NCI-H345 treated with DMSO at 0.1 percent for 48 hours (cell line): ENCODE measurements at regions not wholly inside any gene's neighbourhood (a gene's known extent, or its start where the extent isn't known, plus 50 kb on each side); places are given as distances from the start of the nearest gene placed in this dataset.

Source experiments
- DNase-seq: peaks from one replicate; lab custom pipeline; 2025; ENCODE audit not compliant: unreplicated experiment; lab: John Stamatoyannopoulos, UW

DNA sequence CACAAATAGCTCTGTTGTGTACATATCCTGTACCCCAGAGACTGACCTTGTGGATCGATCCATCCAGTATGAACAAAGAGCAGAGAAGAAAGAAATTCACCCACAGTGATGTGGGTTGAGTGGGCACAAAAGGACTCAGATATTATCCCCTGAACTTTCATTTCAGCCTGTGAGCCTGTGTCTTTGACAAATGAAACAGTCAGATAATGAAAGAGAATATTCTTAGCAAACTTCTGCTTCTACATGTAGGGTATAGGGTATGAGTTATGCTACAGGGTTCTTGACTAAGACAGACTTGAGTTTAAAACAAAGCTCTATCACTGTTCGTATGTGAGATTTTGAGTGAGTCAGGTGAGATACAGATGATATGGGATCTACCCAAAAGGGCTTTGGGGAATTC is 359.7 kb downstream of the MAFB start:
- DNase-seq, result no peak

DNA sequence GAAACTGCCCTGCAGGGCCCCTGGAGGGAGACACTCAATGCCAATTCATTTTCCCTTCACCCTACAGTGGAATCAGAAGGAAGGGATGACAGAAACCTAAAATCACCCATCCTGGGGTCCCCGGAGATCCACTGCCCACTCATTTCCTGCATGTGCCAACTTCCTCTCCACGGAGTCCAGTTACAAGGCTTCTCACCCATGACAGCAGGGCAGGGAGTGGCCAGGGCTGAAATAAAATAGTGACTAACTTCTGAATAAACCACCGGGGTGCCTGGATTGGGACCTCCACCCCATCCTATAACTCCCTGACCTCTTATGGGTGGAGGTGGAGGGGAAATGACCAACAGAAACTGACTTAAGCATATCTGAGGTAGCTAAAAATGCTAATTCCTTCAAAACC is 362.3 kb downstream of the MAFB start:
- no peak for DNase-seq

DNA sequence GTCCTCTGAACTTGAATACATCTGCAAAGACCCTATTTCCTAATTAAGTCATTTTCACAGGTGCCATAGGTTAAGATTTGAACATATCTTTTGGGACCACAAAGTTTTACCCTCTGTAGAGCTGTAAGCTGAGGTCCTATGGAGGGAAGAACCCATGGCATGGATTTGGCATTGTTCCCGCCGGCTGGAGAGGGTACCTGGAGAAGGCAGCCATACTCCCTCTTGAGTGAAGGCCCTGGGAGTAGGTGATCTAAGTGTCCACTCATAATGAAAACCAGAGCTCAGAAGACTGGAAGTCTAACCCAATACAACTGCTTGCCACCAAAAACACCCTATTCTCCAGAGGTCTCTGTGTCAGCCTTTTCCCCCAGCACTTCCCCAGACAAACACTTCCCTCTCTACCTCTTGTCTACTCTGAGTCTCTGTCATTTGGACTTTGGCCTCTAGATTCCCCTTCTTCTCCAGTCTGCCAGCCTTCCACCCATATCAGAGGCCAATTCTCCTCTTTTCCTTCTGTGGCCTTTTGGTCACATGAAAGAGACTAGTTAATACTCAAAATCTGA is 363.9 kb downstream of the MAFB start:
- DNase-seq, result no peak

DNA sequence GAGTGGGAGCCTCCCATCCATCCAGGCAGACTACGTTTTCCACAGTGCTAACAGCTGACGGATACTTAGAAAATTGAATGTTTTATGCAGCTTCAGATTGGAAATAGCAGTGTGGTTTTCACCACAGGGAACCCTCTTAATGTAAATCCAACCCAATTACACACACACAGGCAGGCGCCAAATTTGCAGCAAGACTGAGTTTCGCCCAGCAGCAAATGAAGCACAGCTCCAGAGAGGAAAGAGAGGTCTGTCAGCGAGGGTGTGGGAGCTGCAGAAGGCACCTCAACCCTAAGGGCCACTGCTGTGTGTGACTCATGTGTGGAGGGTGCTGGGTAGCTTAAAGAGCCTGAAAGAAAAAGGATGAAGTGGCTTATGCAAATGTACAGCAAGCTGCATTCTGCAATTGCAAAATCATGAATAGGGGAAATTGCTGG is 365.7 kb downstream of the MAFB start:
- DNase-seq, result peak; percentile 44

DNA sequence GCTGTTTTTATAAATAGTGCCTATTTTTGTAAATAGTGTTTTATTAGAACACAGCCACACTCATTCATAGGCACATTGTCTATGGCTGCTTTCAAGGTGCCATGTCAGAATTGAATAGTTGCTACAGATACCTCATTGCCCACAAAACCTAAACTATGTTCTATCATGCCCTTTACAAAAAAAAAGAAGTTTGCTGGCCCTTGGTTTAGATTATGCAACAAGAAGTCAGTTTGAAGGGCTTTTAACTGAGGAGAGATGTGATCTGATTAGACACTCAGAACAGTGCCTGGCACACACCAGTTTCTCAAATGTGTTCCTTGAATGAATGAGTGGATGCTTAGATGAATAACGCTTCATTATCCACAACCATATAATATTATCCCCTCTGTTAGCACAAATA is 366.1 kb downstream of the MAFB start:
- no peak for DNase-seq

DNA sequence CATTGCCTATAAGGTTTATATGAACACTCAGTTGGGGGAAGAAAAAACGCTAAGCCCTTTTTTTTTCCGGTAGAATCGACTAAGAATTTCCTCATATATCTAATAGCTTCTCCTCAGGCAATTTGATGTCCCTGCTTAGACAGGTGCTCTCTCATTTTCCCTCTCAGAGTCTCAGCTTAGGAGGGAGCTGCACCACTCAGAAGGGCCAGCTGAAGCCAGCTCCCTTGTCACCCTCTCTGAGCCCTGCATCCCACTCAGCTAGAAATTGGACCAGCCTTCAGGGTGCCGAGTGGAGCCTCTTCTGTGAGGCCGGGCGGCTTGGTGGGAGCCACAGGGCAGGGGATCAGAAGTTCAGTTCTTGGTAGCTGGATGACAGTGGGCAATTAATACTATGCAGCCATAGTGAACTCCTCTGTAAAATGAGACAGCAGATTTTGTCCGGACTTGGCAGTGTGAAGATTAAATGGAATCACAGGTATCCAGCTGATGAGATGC is 368.5 kb downstream of the MAFB start:
- no peak for DNase-seq

DNA sequence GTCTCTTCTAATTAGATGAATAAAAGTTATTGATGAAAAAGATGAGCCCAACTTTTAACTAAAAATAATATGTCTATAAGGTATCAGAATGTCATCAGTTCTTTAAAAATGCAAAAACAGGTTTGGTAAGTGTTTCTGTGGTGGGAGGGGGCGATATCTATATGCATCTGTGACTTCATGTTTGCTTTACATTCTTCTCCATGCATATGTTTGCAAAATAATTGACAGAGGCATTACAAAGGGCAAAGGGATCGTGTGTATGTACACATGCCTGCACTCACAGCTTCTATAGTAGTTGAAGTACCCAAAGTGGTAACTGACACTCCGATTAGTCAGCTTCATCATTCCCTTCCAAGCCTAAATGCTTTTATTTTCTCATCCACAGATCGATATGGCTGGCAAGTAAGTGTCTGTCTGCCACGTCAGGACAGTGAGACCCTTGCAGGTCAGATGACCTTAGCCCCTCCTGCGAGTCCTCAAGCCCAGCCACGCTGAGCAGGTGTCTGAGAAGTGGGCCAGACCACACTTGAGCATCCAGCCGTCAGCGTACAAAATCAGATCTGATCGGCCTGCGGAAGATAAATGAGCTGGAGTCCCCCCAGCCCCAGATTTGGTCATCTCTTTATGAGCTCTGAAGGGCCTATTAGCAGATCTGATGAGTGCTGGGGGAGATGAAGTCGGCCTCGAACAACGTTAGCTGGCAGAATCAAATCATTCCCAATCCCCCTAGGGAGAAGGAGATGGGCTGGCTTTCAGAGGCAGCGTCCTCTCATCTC is 369.1 kb downstream of the MAFB start:
- peak; percentile 75 for DNase-seq

DNA sequence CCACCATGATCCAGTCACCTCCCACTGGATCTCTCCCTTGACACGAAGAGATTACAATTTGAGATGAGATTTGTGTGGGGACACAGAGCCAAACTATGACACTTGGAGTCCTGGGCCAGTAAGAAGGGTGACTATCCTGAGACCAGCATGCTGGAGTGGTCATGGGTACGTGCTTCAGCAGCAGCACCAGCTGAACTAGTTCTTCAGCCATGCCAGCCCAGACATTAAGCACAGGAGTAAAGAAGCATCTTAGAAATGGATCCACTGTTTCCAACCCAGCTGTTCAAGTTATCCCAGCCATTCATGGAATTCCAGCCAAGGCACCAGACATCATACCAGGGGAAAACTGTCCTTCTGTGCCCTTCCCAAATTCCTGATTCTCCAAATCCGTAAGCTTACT is 370.0 kb downstream of the MAFB start:
- DNase-seq, result no peak

DNA sequence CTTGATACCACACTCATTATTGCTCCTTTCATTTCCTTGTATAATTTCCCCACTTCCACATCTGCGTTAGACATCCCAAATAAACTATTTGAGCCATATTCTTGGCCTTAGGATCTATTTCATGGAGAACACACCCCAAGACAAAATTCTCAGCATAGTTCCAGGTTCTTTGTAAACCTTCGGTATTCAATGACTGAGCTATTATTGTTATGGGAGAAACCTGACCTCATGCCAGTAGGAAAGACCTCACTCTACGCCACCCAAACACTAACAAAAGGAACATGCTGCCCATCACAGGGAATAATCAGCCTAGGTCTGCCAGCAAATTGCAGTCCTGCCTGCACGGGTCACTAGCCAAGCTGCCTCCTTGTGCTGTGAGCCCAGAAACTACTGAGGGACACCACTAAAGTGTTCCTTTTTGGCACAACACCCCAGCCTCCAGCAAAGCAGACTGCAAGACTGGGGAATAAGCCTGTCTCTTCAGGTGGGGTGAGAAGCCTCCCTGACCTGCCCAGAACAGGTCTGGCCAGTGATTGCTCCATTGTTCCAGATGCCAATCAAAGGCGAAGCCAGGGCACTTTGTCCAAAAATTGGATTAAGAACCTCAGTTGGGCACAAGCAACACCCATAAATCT is 371.8 kb downstream of the MAFB start:
- no peak for DNase-seq

DNA sequence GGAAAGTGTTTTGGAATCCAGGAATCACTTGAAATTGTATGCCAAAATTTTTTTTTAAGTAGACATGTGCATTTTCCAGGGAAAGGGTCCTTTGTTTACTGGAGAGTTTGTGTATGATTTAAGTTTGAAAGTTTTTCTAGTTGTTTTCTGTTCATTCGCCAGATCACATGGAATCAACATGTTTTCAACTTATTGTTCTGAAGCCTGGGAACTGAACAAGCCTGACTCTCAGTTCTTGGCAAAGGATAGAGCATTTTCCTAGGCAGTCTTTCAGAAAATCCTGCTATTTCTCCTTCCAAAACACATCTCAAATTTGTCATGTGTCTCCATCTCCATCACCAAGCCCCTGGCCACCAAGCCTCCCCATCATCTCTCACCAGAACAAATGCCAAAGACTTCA is 374.8 kb downstream of the MAFB start:
- DNase-seq, result no peak

DNA sequence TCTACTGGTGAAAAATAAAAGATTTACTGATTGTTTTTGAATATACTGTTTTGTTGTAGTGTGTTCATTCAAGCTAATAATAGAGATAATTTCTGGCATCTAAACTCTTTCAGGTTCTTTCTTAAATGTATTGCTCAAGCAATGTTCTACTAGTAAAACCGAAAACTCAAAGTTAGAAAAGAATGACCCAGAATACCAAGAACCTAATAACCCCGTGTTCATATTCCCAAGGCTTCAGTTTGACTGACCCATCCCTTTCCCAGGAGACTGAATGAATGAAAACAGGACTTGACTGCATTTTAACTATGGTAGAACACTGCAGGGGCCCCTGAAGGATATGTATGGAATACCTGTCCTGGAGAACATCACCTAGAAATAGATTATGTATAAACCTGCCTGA is 375.3 kb downstream of the MAFB start:
- DNase-seq, result no peak

DNA sequence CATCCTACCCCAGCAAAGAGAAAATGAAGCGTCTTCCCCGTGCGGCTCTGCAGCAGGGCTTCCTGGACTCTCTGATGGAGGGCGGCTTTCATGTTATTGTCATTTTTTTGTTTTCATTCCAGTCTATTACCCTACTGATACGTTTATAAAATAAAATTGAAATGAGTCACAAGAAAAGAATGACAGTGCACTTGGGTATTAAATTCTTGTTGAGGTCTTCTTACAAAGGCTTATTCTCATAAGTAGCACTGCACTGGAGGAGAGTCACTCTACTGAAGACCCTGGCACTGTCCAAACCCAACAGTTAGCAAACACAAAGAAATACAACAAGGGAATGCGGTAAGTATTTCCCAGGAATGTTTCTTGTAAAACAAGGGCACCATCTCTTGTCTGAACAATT is 379.3 kb downstream of the MAFB start:
- no peak for DNase-seq

DNA sequence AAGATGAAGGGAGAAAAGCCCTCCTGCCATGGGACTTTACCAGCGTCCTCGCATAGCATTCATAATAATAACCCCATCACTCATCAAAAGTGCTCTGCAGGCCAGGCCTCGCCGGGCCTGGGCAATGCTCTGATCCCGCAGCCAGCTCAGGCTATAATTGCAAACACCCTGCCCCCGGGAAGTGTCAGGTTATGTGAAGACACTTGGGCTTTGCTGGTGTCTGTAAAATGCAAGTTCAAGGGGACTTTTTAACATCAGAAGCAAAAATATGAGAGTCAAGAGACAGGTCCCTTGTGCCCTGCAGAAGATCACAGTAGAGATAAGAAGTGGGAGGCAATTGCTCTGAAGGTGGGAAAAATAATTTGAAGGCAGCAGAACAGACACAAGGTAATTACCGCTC is 381.0 kb downstream of the MAFB start:
- DNase-seq, result no peak

DNA sequence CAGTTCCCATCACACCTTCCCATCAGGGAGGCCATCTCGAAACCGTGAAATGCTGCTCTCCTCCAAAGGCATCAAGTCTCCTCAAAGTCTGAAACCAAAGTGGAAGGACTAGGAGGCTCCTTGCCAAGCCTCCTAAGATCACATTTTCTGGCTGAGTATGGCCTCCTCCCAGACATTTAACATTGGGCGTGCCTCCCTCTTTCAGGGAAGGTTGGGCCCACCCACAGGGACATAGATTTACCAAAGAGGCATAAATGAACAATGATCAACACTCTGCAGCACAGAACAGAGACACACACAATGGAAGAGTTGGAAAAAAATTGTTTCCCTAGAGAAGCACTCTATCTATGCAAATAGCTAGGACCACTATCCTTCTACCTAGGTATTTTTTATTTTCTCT is 381.8 kb downstream of the MAFB start:
- DNase-seq, result no peak

DNA sequence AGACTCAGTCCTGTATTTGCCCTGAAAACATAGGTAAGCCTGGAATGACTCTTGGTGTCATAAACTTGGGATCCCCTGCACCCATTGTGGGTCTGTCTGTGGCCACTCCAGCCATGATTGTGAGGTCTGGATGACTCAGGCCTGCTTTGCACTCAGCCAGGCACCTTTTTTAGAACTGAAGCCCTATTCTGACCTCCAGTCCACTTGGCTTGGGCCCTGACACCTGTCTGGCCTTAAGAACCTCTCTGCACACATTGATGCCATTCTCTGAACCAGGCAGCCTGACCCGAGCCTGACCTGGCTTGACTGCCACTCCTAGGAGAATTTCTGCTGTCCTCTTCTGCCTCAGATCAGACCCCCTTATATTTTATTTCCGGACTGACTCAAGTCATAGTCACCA is 383.7 kb downstream of the MAFB start:
- DNase-seq, result no peak

DNA sequence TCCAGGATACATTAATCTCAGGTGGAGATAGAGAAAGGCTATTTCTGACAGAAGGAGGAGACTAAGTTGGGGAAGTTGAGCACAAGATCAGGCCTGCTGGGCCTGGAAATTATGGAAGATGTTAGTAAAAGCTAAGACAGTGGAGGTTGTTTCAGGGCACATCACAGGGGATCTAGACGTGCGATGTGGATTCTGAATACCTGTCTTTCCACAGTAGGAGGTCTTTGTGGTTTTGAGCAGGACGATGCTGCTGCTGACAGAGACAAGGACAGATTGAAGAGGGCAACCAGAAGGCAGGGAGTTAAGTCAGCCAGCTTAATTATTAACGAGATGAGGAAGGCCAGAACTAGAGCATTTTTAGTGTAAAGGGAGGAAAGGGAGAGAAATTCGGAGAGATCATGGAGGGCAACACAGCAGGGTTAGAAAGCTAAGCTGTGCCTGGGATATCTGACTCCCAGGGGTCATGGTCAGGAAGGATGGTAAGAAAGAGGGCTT is 384.9 kb downstream of the MAFB start:
- DNase-seq, result no peak

DNA sequence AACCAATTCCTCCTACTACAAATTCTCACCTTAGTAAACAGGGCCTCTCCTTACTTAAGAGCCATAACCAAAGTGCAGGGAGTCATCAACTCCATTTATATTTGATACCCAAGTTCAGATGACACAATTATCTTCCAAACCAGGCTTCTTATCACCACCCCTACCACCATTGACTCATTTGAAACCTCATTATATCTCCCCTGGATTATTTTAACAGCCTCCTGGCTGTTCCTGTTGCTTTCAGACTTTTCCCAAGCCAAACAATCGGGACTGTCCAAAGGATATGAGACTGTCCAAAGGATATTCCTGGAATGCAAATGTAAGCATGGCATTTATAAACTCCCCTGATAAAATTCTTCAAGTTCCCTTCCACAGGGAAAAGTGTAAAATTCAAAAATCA is 394.3 kb downstream of the MAFB start:
- DNase-seq, result no peak

DNA sequence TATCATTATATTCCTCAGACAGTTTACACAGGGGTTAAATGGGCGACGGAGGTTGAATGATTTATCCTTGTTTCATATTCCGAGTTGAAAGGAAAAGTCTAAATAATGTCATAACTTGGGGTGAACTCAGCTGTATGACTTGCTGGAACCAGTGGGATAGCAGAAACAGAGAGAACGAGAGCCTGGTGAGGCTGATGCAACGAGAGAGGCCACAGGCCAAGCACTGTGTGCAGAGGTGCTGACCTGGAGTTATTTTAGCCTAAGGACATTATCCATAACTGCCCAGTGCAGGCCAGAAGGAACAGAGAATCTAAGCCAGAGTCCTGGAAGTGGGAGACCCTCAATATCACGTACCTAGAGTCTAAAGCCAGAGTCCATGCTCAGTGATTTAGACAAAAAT is 394.9 kb downstream of the MAFB start:
- DNase-seq, result no peak

DNA sequence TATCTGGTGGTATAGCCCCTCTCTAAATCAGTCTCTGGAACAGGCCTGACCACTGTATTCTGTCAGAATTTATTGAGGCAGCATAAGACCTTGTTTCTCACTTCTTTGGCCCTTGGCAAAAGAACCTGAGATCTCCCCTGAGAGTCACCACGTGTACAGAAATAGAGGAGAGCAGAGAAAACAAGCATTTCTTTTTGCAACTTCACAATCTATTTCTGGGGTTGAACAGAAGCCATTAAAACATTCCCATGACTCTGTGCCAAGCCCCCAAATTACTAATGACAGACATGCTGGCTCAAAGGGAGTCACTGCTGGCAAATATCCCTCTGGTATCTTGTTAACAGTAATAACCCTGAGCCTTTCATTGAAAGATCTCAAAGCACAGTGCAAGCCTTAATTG is 395.3 kb downstream of the MAFB start:
- DNase-seq, result no peak

DNA sequence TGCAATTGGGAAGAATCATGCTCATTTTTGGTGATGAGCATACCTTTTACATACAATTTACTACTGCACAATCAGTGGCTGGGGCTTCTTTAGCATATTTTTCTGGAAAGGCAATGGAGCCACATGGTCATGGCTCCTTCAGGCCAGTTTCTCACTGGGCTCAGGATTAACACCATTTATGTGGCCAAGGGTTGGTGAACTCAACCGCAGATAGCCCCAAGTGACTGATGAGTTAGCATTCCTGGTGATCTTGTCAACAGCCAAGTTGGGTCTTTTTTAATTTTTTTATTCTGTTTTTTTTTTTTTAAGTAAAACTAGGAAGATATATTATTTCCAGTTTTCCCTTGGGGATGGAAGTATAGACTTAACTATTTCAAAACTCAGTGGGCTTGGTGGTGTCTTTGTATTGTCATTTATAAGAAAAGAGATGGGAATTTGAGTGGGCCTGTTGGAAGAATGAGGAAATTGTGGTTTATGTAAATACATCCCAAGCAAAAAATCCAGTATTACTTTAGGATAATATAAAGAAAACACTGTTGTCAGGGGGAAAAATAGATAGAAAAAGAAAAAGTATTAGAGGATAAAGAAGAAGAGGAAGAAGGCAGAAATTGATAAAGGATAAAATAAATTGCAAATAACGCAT is 397.4 kb downstream of the MAFB start:
- DNase-seq, result no peak

DNA sequence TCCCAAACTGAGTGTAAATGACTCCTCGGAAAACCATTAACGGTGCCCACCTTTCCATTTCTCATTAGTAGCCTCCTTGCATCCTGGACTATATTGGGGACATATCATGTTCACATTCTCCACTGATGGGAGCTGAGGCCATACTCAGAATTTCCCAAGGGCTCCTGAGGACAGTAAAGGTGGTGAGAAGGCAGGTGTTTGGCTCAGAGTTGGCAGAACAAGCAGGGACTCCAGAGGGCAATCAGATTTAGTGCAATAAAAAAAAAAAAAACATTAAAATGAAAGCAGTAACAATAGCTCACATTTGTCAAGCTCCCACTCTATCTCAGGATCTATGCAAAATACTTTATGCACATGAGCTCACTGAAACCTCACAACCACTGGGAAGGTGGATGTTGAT is 401.4 kb downstream of the MAFB start:
- no peak for DNase-seq
